GM23248 (cell line): ENCODE measurements at regions not wholly inside any gene's neighbourhood (a gene's known extent, or its start where the extent isn't known, plus 50 kb on each side); places are given as distances from the start of the nearest gene placed in this dataset.

ENCODE experiments used
- DNase-seq: peaks from one replicate; pipeline ENCODE4 v3.0.0-alpha.2; 2015
- H2AFZ ChIP-seq: fragments of 200-600 bp; sonication (generic); 2 replicates; pipeline ENCODE4 v1.6.1; 2016; ENCODE audit warnings: antibody characterized with exemption
- H3F3A ChIP-seq: fragments of 200-600 bp; sonication (generic); 2 replicates; pipeline ENCODE4 v1.6.1; 2016; ENCODE audit warnings: mild to moderate bottlenecking, antibody characterized with exemption, mixed run types; ENCODE audit not compliant: insufficient read depth
- H3K27ac ChIP-seq: fragments of 200-600 bp; sonication (generic); 2 replicates; pipeline ENCODE4 v1.5.1; 2016; ENCODE audit warnings: mild to moderate bottlenecking
- H3K27me3 ChIP-seq: fragments of 200-600 bp; sonication (generic); replicated peaks from 2 replicates; pipeline ENCODE4 v1.6.1; 2016; ENCODE audit warnings: mild to moderate bottlenecking; ENCODE audit not compliant: insufficient read depth
- H3K36me3 ChIP-seq: fragments of 200-600 bp; sonication (generic); 2 replicates; pipeline ENCODE4 v1.6.1; 2016; ENCODE audit warnings: low read depth, mild to moderate bottlenecking
- H3K4me1 ChIP-seq: fragments of 200-600 bp; sonication (generic); 2 replicates; pipeline ENCODE4 v1.6.1; 2016; ENCODE audit warnings: mild to moderate bottlenecking; ENCODE audit not compliant: insufficient read depth
- H3K4me2 ChIP-seq: fragments of 200-600 bp; sonication (generic); one replicate; pipeline ENCODE4 v1.6.1; 2016; ENCODE audit warnings: mild to moderate bottlenecking; ENCODE audit not compliant: unreplicated experiment
- H3K4me3 ChIP-seq: fragments of 200-600 bp; sonication (generic); 2 replicates; pipeline ENCODE4 v1.5.1; 2016; ENCODE audit warnings: mild to moderate bottlenecking
- H3K79me2 ChIP-seq: fragments of 200-600 bp; sonication (generic); 2 replicates; pipeline ENCODE4 v1.6.1; 2016; ENCODE audit warnings: mild to moderate bottlenecking; ENCODE audit not compliant: insufficient read depth
- H3K9ac ChIP-seq: fragments of 200-600 bp; sonication (generic); 2 replicates; pipeline ENCODE4 v1.6.1; 2016; ENCODE audit warnings: mild to moderate bottlenecking
- H3K9me2 ChIP-seq: fragments of 200-600 bp; sonication (generic); 2 replicates; pipeline ENCODE4 v1.6.1; 2016; ENCODE audit warnings: mixed run types, mild to moderate bottlenecking, moderate library complexity; ENCODE audit not compliant: insufficient read depth
- H3K9me3 ChIP-seq: fragments of 200-600 bp; sonication (generic); one replicate; pipeline ENCODE4 v1.6.1; 2017; ENCODE audit warnings: low read depth
- H4K20me1 ChIP-seq: fragments of 200-600 bp; sonication (generic); 2 replicates; pipeline ENCODE4 v1.6.0; 2016; ENCODE audit not compliant: insufficient read depth
- EZH2 ChIP-seq: fragments of 200-600 bp; sonication (generic); IDR thresholded peaks from 2 replicates; pipeline ENCODE4 v1.6.1; 2018; ENCODE audit warnings: antibody characterized with exemption, mild to moderate bottlenecking; ENCODE audit not compliant: insufficient read depth, poor library complexity, severe bottlenecking
- EZH2phosphoT487 ChIP-seq: fragments of 200-600 bp; sonication (generic); IDR thresholded peaks from 2 replicates; pipeline ENCODE4 v1.6.1; 2018; ENCODE audit warnings: antibody characterized with exemption, moderate library complexity, mild to moderate bottlenecking, low read depth; ENCODE audit not compliant: insufficient read depth
- WGBS, 2 experiments: methylation state at CpG; one replicate each; pipeline ENCODE4 v1.1.6; 2015 to 2017; ENCODE audit warnings: low lambda C conversion rate in 2 of 2, low coverage in 1 of 2; ENCODE audit errors: missing lambda C conversion rate in 2 of 2; 5-methylcytosine and 5-hydroxymethylcytosine counted together
- in situ Hi-C: fragments of 300-500 bp; cut with MboI; formaldehyde crosslinking; loops from 2 replicates; pipeline ENCODE4 v1.15.0; 2020

- H3K79me2 ChIP-seq, result no peaks in the 10 kb centered on the region
- H3K9ac ChIP-seq, result no peak overlapping the region
- H3F3A ChIP-seq, result no peaks in the 10 kb centered on the region
- no peak overlapping the region for H3K4me3 ChIP-seq
- H2AFZ ChIP-seq, result no peak overlapping the region
- H3K27ac ChIP-seq, result no peak overlapping the region
- no peaks in the 10 kb centered on the region for H3K9me2 ChIP-seq
- no peaks in the 10 kb centered on the region for H3K9me3 ChIP-seq
- DNase-seq, result no peak
- H3K4me2 ChIP-seq, result no peak overlapping the region
- in situ Hi-C loops, result no loop called here
- no peaks in the 10 kb centered on the region for H3K4me1 ChIP-seq
- no peaks in the 10 kb centered on the region for H3K27me3 ChIP-seq
- no peaks in the 10 kb centered on the region for H4K20me1 ChIP-seq
- no peaks in the 10 kb centered on the region for H3K36me3 ChIP-seq
- TF ChIP-seq EZH2 (no peak), EZH2phosphoT487 (no peak)
- WGBS, 2 experiments, result 7 to 18% methylated on average over 1 of the region's 1 CpG
These were observed 819.9 kb upstream of the PIK3C3 start for GRCh38 chr18:41135146-41135545.

GRCh38 chr18:41134426-41134825 is 820.6 kb upstream of the PIK3C3 start:
- no peaks in the 10 kb centered on the region for H4K20me1 ChIP-seq
- H3F3A ChIP-seq, result no peaks in the 10 kb centered on the region
- TF ChIP-seq EZH2 (no peak), EZH2phosphoT487 (no peak)
- no peak overlapping the region for H3K27ac ChIP-seq
- DNase-seq, result peak; percentile 32
- H3K27me3 ChIP-seq, result no peaks in the 10 kb centered on the region
- in situ Hi-C loops, result no loop called here
- H3K36me3 ChIP-seq, result no peaks in the 10 kb centered on the region
- H3K79me2 ChIP-seq, result no peaks in the 10 kb centered on the region
- H2AFZ ChIP-seq, result no peak overlapping the region
- no peaks in the 10 kb centered on the region for H3K9me3 ChIP-seq
- H3K4me2 ChIP-seq, result no peak overlapping the region
- H3K9ac ChIP-seq, result no peak overlapping the region
- H3K4me3 ChIP-seq, result no peak overlapping the region
- no peaks in the 10 kb centered on the region for H3K4me1 ChIP-seq
- H3K9me2 ChIP-seq, result no peaks in the 10 kb centered on the region
- WGBS, 2 experiments, result 13 to 20% methylated on average over 4 of the region's 4 CpGs

- Histone ChIP-seq H3K27me3 (no peaks in the 10 kb centered on the region), H3K9ac (no peak overlapping the region), H3K9me3 (no peaks in the 10 kb centered on the region), H3K9me2 (no peaks in the 10 kb centered on the region; the same call in 1 of the 2 replicates), H3K4me2 (no peak overlapping the region), H2AFZ (no peak overlapping the region), H3K36me3 (no peaks in the 10 kb centered on the region), H4K20me1 (no peaks in the 10 kb centered on the region), H3F3A (peaks cover 15% of the 10 kb centered on the region), H3K79me2 (no peaks in the 10 kb centered on the region), H3K27ac (no peak overlapping the region), H3K4me3 (no peak overlapping the region), H3K4me1 (peaks cover 25% of the 10 kb centered on the region)
- TF ChIP-seq EZH2 (no peak), EZH2phosphoT487 (no peak)
- in situ Hi-C loops, result no loop called here
- 58 to 63% methylated on average over 2 of the region's 2 CpGs for WGBS, 2 experiments
- no peak for DNase-seq
These were observed 824.0 kb upstream of the PIK3C3 start for GRCh38 chr18:41131050-41131449.

GRCh38 chr18:41128545-41128944 is 826.5 kb upstream of the PIK3C3 start:
- H3K9me2 ChIP-seq, result no peaks in the 10 kb centered on the region; the same call in 1 of the 2 replicates
- TF ChIP-seq EZH2phosphoT487 (no peak), EZH2 (no peak)
- DNase-seq, result peak; percentile 47
- no peak overlapping the region for H3K4me3 ChIP-seq
- no peak overlapping the region for H3K27ac ChIP-seq
- H2AFZ ChIP-seq, result no peak overlapping the region
- peaks cover 30% of the 10 kb centered on the region for H3K4me1 ChIP-seq
- no peaks in the 10 kb centered on the region for H4K20me1 ChIP-seq
- H3K4me2 ChIP-seq, result no peak overlapping the region
- no peak overlapping the region for H3K9ac ChIP-seq
- no peaks in the 10 kb centered on the region for H3K36me3 ChIP-seq
- peaks cover 19% of the 10 kb centered on the region for H3F3A ChIP-seq
- no peaks in the 10 kb centered on the region for H3K9me3 ChIP-seq
- in situ Hi-C loops, result no loop called here
- H3K27me3 ChIP-seq, result no peaks in the 10 kb centered on the region
- WGBS, 2 experiments, result 44 to 56% methylated on average over 3 of the region's 3 CpGs
- H3K79me2 ChIP-seq, result no peaks in the 10 kb centered on the region

GRCh38 chr18:41128126-41128525 is 826.9 kb upstream of the PIK3C3 start:
- peak; percentile 48 for DNase-seq
- Histone ChIP-seq H3K79me2 (no peaks in the 10 kb centered on the region), H3K9me3 (no peaks in the 10 kb centered on the region), H3K27me3 (no peaks in the 10 kb centered on the region), H3K36me3 (no peaks in the 10 kb centered on the region), H3K4me1 (peaks cover 30% of the 10 kb centered on the region), H3K4me2 (no peak overlapping the region), H3F3A (peaks cover 19% of the 10 kb centered on the region), H3K4me3 (no peak overlapping the region), H3K9ac (no peak overlapping the region), H3K9me2 (no peaks in the 10 kb centered on the region; the same call in 1 of the 2 replicates), H3K27ac (no peak overlapping the region), H2AFZ (no peak overlapping the region), H4K20me1 (no peaks in the 10 kb centered on the region)
- no peak for TF ChIP-seq EZH2
- in situ Hi-C loops, result no loop called here
